UCSD-AML1 (cell line): ENCODE measurements at regions not wholly inside any gene's neighbourhood (a gene's known extent, or its start where the extent isn't known, plus 50 kb on each side); places are given as distances from the start of the nearest gene placed in this dataset.
"Not testable (repeated sequence)": the region's sequence is repeated elsewhere in the genome, so short reads cannot be mapped to it uniquely, and the experiment has no call there.

ENCODE experiments used
- DNase-seq: peaks from one replicate; lab custom pipeline; 2025; ENCODE audit not compliant: unreplicated experiment; lab: John Stamatoyannopoulos, UW

- no peak for DNase-seq
Measured at GRCh38 chr4:31692399-31692940, 972.3 kb downstream of the PCDH7 start.

GRCh38 chr4:31701256-31701655 is 981.1 kb downstream of the PCDH7 start:
- DNase-seq = no peak

- no peak for DNase-seq
Measured at GRCh38 chr4:31702326-31702725, 982.2 kb downstream of the PCDH7 start.

- no peak for DNase-seq
Measured at GRCh38 chr4:31714238-31714637, 994.1 kb downstream of the PCDH7 start.

- no peak for DNase-seq
Measured at GRCh38 chr4:31715302-31715701, 995.1 kb downstream of the PCDH7 start.

DNA sequence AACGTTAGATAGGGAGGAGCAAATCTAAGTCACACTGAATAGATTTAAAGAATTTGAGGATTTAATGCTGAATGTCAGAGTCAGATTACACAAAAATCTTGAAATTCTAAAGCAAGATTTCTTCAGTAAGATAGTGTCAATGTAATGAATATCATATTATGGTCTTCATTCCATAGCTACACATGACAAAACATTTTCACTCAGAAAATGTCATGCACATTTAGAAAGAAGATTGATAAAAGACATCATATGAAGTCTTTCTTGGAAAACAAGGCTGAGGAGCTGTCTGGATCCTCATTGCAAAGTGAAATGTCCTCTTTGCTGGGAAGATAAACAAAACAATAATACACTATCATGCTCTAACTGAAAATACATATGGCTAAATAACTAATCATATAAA is 1006.9 kb downstream of the PCDH7 start:
- DNase-seq = no peak

DNA sequence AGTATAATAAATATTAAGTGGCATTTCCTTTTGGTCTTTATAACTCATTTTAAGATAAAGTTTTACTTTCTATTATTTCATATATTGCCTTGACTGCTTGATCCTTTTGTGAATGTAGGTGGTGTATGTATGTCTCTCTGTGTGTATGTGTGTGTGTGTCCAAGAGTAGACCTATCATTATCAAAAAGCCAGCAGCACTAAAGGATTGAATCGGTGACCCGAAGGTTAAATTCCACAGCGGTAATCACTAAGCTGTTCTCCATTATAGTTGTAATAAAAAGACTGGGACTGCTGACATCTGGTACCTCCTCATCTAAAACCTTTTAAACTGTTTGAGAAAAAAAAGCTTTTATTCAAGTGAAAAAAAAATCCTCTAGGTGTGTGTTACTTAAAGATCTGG is 1014.8 kb downstream of the PCDH7 start:
- DNase-seq = no peak

DNA sequence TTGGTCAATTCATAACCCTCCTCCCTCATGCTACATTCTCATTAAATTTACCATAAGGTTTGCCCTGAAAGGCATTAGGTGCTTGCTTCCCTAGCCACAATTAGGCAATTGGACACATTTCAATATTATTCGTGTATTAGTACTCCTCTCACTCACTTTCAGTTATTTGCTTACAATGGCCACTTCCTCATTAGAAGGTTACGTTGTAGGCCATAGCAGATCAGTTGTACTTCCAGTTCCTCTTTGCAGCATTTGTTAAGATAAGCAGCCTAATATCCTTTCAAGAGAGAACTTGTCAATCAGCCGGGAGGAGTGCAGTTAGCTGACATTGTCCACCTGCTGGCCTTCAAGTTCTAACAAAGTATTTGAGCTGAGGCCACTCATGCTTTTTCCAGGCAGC is 1017.2 kb downstream of the PCDH7 start:
- DNase-seq = peak; percentile 26

DNA sequence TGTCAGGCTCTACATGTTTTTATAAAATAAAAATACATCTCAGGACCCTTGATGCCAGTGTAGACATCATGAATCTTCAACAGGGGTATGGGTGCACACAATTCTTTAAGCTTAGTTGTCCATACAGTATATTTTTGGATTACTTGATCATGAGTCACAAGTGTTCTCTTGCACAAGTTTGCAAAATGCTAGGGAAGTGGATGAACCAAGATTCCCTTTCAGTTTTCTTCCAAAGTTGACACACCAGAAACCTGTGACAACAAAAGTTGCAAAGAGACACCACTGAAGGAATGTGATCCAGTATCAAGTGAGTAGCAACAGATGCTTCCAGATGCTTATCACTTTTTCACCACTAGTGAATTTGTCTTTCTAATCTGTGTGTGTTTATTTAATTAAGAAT is 1021.2 kb downstream of the PCDH7 start:
- DNase-seq = no peak

GRCh38 chr4:31748382-31748781 is 1028.2 kb downstream of the PCDH7 start:
- peak; percentile 9 for DNase-seq

- not testable (repeated sequence) for DNase-seq
Measured at GRCh38 chr4:31750581-31750980, 1030.4 kb downstream of the PCDH7 start.

GRCh38 chr4:31755751-31756150 is 1035.6 kb downstream of the PCDH7 start:
- no peak for DNase-seq

DNA sequence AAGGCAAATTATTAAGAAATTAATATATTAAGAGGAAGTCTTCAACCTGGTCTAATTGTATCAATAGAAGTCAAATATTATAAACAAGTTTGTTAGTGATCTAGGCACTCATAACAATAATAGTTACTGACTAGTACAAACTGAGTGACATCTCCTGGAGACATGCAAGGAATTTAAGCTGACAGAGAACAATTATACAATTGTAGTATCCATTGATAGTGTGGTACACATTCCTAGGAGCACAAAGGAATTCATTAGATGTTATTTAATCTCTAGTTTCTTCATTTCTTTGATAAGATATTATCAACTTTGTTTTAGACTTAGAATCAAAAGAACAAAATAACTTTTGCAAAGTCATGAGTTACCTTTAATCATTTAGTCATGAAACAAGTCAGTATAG is 1048.6 kb downstream of the PCDH7 start:
- DNase-seq = no peak

DNA sequence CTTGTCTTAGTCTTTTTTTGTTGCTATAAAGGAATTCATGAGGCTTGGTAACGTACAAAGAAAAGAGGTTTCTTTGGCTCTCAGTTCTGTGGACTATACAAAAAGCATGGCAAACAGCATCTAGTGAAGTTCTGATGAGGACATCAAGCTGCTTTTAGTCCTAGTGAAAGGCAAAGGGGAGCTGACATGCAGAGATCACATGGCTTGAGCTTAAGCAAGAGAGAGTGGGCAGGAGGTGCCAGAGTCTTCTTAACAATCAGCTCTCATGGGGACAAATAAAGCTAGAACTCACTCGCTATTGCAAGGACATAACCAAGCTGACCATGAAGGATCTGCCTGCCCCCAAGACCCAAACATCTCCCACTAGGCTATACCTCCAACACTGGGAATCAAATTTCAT is 1063.1 kb downstream of the PCDH7 start:
- no peak for DNase-seq

DNA sequence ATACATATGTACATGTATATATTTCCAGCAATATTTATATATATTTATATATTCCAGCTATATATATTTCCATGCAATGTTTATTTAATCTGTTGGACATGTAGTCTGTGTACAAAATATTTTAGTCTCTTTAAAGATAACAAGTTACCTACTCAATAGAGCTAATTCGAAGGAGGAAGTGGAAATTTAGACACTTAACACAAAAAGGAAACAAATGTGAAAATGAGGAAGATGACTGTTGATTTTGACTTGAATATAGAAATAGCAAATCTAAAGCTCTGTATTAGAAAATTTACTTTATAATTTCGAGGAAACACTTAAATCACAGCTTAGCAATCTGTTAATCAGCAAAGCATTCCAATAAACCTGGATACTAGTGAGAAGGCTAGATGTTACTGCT is 1064.4 kb downstream of the PCDH7 start:
- DNase-seq = no peak

GRCh38 chr4:31787701-31788100 is 1067.5 kb downstream of the PCDH7 start:
- no peak for DNase-seq

DNA sequence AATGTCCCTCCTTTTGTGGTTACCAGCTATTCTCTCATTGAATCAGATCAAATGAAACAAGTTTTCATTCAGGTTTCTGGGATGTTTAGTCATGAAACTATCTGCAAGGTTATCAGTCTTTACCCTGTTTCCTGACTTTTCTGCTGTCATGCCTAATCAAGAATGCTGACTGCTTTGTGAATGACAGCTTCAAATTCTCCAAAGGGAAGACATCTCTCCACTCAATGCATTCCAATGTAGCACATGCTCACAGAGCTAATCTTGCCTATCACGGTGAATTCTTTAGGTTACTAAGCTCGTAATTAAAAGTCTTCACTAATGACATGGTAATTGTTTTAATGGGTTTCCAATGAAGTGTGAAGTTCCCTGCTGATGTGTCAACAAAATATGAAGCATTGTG is 1068.5 kb downstream of the PCDH7 start:
- no peak for DNase-seq

GRCh38 chr4:31791666-31792065 is 1071.5 kb downstream of the PCDH7 start:
- DNase-seq = no peak

GRCh38 chr4:31793907-31794306 is 1073.7 kb downstream of the PCDH7 start:
- DNase-seq = peak; percentile 3

- not testable (repeated sequence) for DNase-seq
Measured at GRCh38 chr4:31797052-31797451, 1076.9 kb downstream of the PCDH7 start.

DNA sequence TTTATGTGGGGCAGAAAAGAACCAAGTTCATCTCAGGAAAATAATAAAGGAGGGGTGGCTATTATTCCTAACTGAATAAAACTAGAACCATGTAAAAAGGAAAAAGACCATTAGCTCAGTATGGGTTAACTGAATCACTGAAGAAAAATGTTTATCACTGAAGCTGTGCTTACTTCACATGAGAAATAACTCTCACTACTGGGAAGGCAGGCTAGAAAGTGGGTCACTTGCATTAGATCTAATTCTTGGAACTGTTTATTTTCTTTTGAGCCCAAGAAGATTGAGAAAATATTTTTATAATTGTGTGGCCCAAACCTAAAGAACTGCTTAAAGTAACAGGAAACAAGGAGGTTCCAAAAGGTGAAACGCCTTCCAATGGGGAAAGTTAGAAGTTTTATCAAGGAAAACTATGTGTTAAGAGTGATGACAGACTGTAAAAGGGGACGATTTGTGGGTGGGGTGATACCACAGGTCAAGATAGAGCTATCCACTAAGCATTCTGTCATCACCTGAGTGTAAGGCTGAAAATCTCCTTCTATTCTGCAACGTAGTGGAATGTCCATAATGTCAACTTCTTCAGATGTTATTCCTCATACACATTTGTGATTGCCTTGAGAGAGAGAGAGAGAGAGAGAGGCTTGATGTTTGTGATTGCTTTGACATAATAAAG is 1083.5 kb downstream of the PCDH7 start:
- DNase-seq = no peak

GRCh38 chr4:31807036-31807435 is 1086.9 kb downstream of the PCDH7 start:
- DNase-seq = no peak

DNA sequence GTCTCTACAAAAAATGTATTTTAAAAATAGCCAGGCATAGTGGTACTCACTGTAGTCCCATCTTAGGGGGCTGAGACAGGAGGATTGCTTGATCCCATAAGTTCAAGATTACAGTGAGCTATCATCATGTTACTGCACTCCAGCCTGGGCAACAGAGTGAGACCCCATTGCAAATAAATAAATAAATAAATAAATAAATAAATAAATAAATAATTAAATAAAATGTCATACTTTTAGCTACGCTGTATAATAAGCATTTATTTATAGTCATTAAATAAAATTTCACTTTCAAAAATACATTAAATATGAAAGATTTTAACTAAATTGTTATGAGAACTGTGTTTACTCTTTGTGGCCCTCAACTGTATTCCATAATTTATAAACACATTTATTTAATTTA is 1124.2 kb downstream of the PCDH7 start:
- no peak for DNase-seq
